Fibroblast of villous mesenchyme (primary cell): ENCODE measurements at regions not wholly inside any gene's neighbourhood (a gene's known extent, or its start where the extent isn't known, plus 50 kb on each side); places are given as distances from the start of the nearest gene placed in this dataset.

Experiments used
- DNase-seq: peaks from one replicate; pipeline ENCODE4 v3.0.0-alpha.2; 2010; ENCODE audit warnings: low read depth
- H3K4me3 ChIP-seq: 2 replicates; pipeline ENCODE4 v1.5.1; 2011; ENCODE audit warnings: low read depth, mild to moderate bottlenecking, low read length
- CTCF ChIP-seq: IDR thresholded peaks from 2 replicates; pipeline ENCODE4 v1.5.1; 2012; ENCODE audit warnings: low read depth, mild to moderate bottlenecking, low read length; ENCODE audit not compliant: insufficient read depth

DNA sequence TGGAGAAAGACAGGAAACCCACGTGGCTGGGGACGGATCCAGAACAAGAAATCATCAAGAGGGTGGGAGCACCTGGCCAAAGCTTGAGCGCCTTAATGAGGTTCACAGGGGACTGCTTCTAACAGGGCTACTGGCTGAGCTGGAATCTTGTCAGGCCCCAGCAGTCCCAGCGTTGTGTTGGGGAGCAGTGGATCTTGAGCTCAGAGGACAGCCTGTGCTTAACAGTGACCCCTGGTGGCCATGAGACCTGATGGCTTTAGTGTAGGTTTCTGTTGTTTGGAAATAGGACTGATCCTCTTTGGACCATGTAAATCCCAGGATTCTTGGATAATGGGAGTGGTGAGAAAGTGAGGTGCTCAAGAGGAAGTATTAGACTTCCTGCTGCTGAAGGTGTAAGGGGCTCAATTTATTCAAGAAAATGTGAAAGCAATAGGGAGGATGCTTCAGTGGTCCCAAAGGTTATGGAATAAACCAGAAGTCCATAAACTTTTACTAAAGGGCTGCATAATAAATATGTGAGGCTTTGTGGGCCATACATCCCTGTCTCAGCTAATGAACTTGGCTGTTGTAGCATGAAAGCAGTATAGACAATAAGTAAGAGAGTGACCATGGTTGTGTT, 216.2 kb downstream of the NFATC2 start:
- peak; percentile 56 for TF ChIP-seq CTCF
- peak; percentile 30 for DNase-seq
- H3K4me3 ChIP-seq: no peak overlapping the region

DNA sequence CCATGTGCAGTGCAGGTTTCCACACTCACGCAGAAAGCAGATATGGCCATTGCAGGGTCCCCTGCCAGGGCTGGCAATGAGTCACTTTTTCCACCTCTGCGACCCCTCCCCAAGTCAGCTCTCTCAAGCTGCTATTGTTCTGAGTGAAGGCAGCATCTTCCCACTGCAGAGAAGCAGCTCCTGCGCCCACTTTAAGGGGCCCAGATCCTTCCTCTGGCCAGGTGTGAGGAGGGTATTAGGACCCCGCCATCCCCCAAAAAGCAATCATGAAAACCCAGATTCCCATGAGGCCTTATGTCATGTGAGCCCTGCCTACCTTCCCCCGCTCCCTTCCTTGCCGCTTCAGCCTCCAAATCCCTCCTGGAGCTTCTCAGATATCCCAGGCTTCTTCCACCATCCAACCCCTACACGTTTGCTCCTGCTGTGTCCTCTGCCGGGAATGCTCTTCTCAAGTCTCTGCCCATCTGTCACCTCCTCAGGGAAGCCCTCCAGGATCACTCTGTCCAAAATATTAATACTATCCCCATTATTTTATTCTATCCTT, 220.3 kb downstream of the NFATC2 start:
- H3K4me3 ChIP-seq: no peak overlapping the region
- TF ChIP-seq CTCF: no peak
- DNase-seq: no peak

DNA sequence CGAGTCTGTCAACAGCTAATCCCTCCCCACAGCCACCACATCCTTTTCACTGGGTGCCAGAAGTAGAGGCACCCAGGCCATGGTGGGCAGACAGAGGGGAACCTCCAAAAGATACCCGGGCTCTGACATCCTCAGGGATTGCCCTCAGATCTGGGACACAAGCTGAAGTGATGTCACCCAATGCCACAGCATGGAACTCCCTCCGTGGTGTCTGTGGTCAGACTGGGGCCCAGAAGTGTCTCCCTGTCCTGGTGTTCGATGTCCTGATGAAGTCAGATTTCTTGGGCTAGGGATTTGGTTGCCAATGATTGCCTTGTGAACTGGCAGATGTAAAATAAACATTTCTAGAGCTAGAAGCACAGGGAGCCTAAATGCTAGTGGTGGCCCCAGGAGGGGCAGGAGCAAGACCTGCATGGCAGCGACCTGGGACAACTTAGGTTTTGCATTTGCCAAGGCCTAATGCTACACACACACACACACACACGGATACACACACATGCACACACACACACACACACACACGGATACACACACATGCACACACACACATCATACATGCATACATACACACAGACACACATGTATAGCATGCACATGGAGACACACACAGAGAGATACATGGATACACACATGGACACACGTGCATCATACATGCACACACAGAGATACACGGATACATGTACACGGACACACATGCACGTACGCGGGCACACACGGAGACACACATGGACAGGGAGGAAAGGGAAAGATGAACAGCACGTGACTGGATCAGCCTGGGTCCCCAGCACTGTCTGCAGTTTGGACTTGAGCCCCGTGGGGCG, 221.0 kb downstream of the NFATC2 start:
- no peak for DNase-seq
- H3K4me3 ChIP-seq: no peak overlapping the region
- TF ChIP-seq CTCF: no peak

GRCh38 chr20:51319522-51319921, 223.0 kb downstream of the NFATC2 start:
- no peak for DNase-seq
- TF ChIP-seq CTCF: no peak
- H3K4me3 ChIP-seq: no peak overlapping the region

DNA sequence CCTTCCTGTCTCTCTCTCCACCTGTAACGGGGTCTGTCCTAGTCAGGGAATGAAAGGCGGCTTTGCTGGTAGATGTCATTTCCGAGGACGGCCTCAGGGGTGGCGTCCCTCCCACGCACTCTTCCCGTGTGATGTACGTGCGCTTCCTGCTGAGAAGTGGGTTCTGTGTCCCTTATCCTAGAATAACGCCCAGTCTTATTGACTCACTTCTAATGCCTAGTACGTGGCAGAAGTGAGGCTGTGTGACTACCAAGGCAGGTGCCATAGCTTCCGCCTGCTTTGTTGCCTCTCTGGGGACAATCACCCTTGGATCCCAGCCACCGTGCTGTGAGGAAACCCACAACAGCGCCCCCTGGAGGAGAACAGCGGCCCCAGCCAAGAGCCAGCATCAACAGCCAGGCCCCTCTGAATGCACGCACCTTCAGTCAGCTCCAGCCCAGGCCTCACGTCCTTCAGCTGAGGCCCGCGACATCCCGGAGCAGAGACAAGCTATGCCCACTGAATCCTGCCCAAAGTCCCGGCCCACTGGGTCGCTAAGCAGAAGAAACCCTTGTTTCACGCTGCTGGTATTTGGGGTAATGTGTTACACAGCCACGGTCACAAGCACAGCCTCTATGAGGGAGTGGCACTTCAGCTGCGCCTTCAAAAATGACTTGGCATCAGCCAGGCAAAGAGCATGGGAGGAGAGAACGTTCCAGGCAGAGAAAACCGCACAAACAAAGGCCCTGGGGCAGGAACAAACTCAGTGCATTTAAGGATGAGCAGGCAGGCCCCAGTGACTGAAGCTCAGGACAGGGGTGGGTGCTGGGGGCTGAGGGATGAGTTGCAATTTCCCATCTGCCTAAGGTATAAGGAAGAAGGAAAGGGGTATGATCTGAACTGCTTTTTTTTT, 224.2 kb downstream of the NFATC2 start:
- no peak for DNase-seq
- TF ChIP-seq CTCF: peak; percentile 63

DNA sequence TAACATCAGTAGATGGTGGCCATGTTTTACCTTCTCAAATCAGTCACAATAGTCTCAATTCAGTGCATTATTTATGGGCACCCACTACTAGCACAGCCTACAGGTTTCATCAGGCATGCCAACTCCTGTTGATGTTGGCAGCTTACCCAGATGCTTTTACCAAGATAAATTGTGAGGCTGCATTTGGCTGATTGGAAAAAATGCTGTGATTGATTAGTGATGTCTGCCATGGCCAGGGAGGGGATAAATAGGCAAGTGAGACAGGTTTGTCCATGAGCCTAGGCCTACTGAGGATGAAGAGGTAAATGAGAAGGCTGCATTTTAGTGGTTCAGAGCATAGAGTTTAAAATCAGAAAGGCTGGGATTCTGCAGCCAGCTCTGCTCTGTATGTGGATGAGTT, 227.1 kb downstream of the NFATC2 start:
- TF ChIP-seq CTCF: no peak
- H3K4me3 ChIP-seq: no peak overlapping the region
- DNase-seq: no peak

More for the DNA sequence above, 224.2 kb downstream of the NFATC2 start:
- H3K4me3 ChIP-seq: no peak overlapping the region
